Choroid plexus epithelial cell (primary cell): ENCODE measurements at regions not wholly inside any gene's neighbourhood (a gene's known extent, or its start where the extent isn't known, plus 50 kb on each side); places are given as distances from the start of the nearest gene placed in this dataset.

Source experiments
- DNase-seq: peaks from one replicate; pipeline ENCODE4 v3.0.0-alpha.2; 2010; ENCODE audit warnings: low read depth
- H3K4me3 ChIP-seq: 2 replicates; pipeline ENCODE4 v1.5.1; 2011; ENCODE audit warnings: low read depth, mild to moderate bottlenecking, control low read depth, low read length, moderate library complexity
- CTCF ChIP-seq: conservative IDR thresholded peaks from 2 replicates; pipeline ENCODE4 v1.5.1; 2011; ENCODE audit warnings: low read depth, mild to moderate bottlenecking, control low read depth, inconsistent platforms, low read length, moderate library complexity

GRCh38 chr7:51455086-51455485 is 138.5 kb upstream of the COBL start:
- no peak for DNase-seq
- H3K4me3 ChIP-seq, result no peak overlapping the region
- no peak for TF ChIP-seq CTCF

GRCh38 chr7:51452694-51453093 is 136.1 kb upstream of the COBL start:
- no peak for DNase-seq
- no peak overlapping the region for H3K4me3 ChIP-seq
- no peak for TF ChIP-seq CTCF

GRCh38 chr7:51451751-51452476 is 135.3 kb upstream of the COBL start:
- no peak overlapping the region for H3K4me3 ChIP-seq
- DNase-seq, result no peak
- no peak for TF ChIP-seq CTCF

- no peak for TF ChIP-seq CTCF
- no peak overlapping the region for H3K4me3 ChIP-seq
- no peak for DNase-seq
Observed at GRCh38 chr7:51450541-51450940, 133.9 kb upstream of the COBL start.

GRCh38 chr7:51446785-51447184 is 130.2 kb upstream of the COBL start:
- TF ChIP-seq CTCF, result no peak
- no peak overlapping the region for H3K4me3 ChIP-seq
- DNase-seq, result no peak

GRCh38 chr7:51446356-51446755 is 129.7 kb upstream of the COBL start:
- no peak overlapping the region for H3K4me3 ChIP-seq
- TF ChIP-seq CTCF, result no peak
- DNase-seq, result no peak

GRCh38 chr7:51444936-51445335 is 128.3 kb upstream of the COBL start:
- no peak overlapping the region for H3K4me3 ChIP-seq
- no peak for DNase-seq
- TF ChIP-seq CTCF, result no peak
